PC-9 (cell line): ENCODE measurements at regions not wholly inside any gene's neighbourhood (a gene's known extent, or its start where the extent isn't known, plus 50 kb on each side); places are given as distances from the start of the nearest gene placed in this dataset.

Source experiments
- BruUV-seq: library from RNA; stranded (reverse); fragments of 400-500 nt; replicated peaks from 2 replicates; lab custom pipeline; 2021; lab: Mats Ljungman, UMichigan
- CTCF ChIA-PET: fragments of 300-600 bp; sonication (Branson Sonifier 250); formaldehyde crosslinking; loops from one replicate; lab custom pipeline; 2022; ENCODE audit warnings: antibody characterized with exemption; lab: Charles Lee
- POLR2A ChIA-PET: fragments of 300-600 bp; sonication (Branson Sonifier 250); formaldehyde crosslinking; loops from one replicate; lab custom pipeline; 2022; ENCODE audit warnings: antibody characterized with exemption; ENCODE audit not compliant: unreplicated experiment; lab: Charles Lee
- DNase-seq, 2 experiments: peaks; one replicate each; pipeline versions ENCODE4 v3.0.0 to v3.0.0-alpha.2; 2015 to 2022; ENCODE audit warnings: mixed read lengths in 1 of 2
- H2AFZ ChIP-seq: fragments of 200-600 bp; sonication (generic); 2 replicates; pipeline ENCODE4 v1.8.1; 2017; ENCODE audit warnings: antibody characterized with exemption
- H3F3A ChIP-seq: fragments of 200-600 bp; sonication (generic); 2 replicates; pipeline ENCODE4 v1.8.1; 2017; ENCODE audit warnings: antibody characterized with exemption, mild to moderate bottlenecking, low read depth; ENCODE audit not compliant: insufficient read depth
- H3K27ac ChIP-seq: fragments of 200-600 bp; sonication (generic); 2 replicates; pipeline ENCODE4 v1.6.1; 2016; ENCODE audit warnings: mixed run types
- H3K27me3 ChIP-seq: fragments of 200-600 bp; sonication (generic); 2 replicates; pipeline ENCODE4 v1.6.1; 2016; ENCODE audit warnings: low read depth, mixed run types; ENCODE audit not compliant: insufficient read depth
- H3K36me3 ChIP-seq: fragments of 200-600 bp; sonication (generic); 2 replicates; pipeline ENCODE4 v1.6.1; 2016; ENCODE audit warnings: low read depth, mixed run types
- H3K4me1 ChIP-seq: fragments of 200-600 bp; sonication (generic); replicated peaks from 2 replicates; pipeline ENCODE4 v1.6.1; 2016; ENCODE audit warnings: mixed run types; ENCODE audit not compliant: insufficient read depth
- H3K4me2 ChIP-seq: fragments of 200-600 bp; sonication (generic); 2 replicates; pipeline ENCODE4 v1.6.1; 2017; ENCODE audit warnings: mixed run types
- H3K4me3 ChIP-seq: fragments of 200-600 bp; sonication (generic); 2 replicates; pipeline ENCODE4 v1.6.1; 2016; ENCODE audit warnings: mixed run types
- H3K79me2 ChIP-seq: fragments of 200-600 bp; sonication (generic); 2 replicates; pipeline ENCODE4 v1.6.1; 2017; ENCODE audit warnings: low read depth, mixed run types
- H3K9me2 ChIP-seq: fragments of 200-600 bp; sonication (generic); 2 replicates; pipeline ENCODE4 v1.8.1; 2017; ENCODE audit warnings: mild to moderate bottlenecking; ENCODE audit not compliant: insufficient read depth
- H3K9me3 ChIP-seq: fragments of 200-600 bp; sonication (generic); 2 replicates; pipeline ENCODE4 v1.8.1; 2016; ENCODE audit warnings: low read depth; ENCODE audit not compliant: insufficient read depth
- H4K20me1 ChIP-seq: fragments of 200-600 bp; sonication (generic); 2 replicates; pipeline ENCODE4 v1.8.1; 2017; ENCODE audit not compliant: insufficient read depth
- CTCF ChIP-seq: fragments of 200-600 bp; sonication (generic); conservative IDR thresholded peaks from 2 replicates; pipeline ENCODE4 v1.6.1; 2017; ENCODE audit warnings: mixed run types, antibody characterized with exemption, mild to moderate bottlenecking, moderate library complexity
- EZH2 ChIP-seq: fragments of 200-600 bp; sonication (generic); IDR thresholded peaks from 2 replicates; pipeline ENCODE4 v1.8.0; 2017; ENCODE audit warnings: antibody characterized with exemption, low read depth
- intact Hi-C: fragments of 100-400 bp; cut with micrococcal nuclease; formaldehyde crosslinking; loops from one replicate; pipeline ENCODE4 v1.10.0; 2022; ENCODE audit not compliant: unreplicated experiment

- ChIA-PET CTCF (no interaction called here), POLR2A (no interaction called here)
- Histone ChIP-seq H3F3A (no peaks in the 10 kb centered on the region), H3K27ac (no peak overlapping the region), H3K9me2 (no peaks in the 10 kb centered on the region), H3K4me1 (no peaks in the 10 kb centered on the region), H4K20me1 (no peaks in the 10 kb centered on the region), H3K27me3 (no peaks in the 10 kb centered on the region), H3K36me3 (no peaks in the 10 kb centered on the region), H3K4me2 (no peak overlapping the region), H3K9me3 (no peaks in the 10 kb centered on the region), H3K79me2 (no peaks in the 10 kb centered on the region), H2AFZ (no peak overlapping the region), H3K4me3 (no peak overlapping the region)
- DNase-seq = no peak
- intact Hi-C loops = no loop called here
- TF ChIP-seq CTCF (no peak), EZH2 (no peak)
- BruUV-seq = no TSS peak
These were observed 131.4 kb downstream of the BAMBI start for GRCh38 chr10:28808693-28809092.

GRCh38 chr10:28810057-28810870, 132.9 kb downstream of the BAMBI start:
- no peak for DNase-seq
- H2AFZ ChIP-seq = no peak overlapping the region
- TF ChIP-seq EZH2 = no peak
- no peak for TF ChIP-seq CTCF
- no peak overlapping the region for H3K4me3 ChIP-seq
- no peaks in the 10 kb centered on the region for H4K20me1 ChIP-seq
- H3K27me3 ChIP-seq = no peaks in the 10 kb centered on the region
- POLR2A ChIA-PET = no interaction called here
- H3K79me2 ChIP-seq = no peaks in the 10 kb centered on the region
- no peaks in the 10 kb centered on the region for H3K36me3 ChIP-seq
- H3K4me2 ChIP-seq = no peak overlapping the region
- no peak overlapping the region for H3K27ac ChIP-seq
- intact Hi-C loops = loop anchor here (10.0 kb wide), 1 partner anchor 135 kb away; the partner anchor contains the start of gene BAMBI
- no peaks in the 10 kb centered on the region for H3F3A ChIP-seq
- H3K4me1 ChIP-seq = no peaks in the 10 kb centered on the region
- H3K9me2 ChIP-seq = no peaks in the 10 kb centered on the region
- CTCF ChIA-PET = no interaction called here
- no TSS peak for BruUV-seq
- H3K9me3 ChIP-seq = no peaks in the 10 kb centered on the region

- H3K4me3 ChIP-seq = no peak overlapping the region
- H3K79me2 ChIP-seq = no peaks in the 10 kb centered on the region
- no peaks in the 10 kb centered on the region for H3K9me2 ChIP-seq
- CTCF ChIA-PET = no interaction called here
- no peak for DNase-seq
- POLR2A ChIA-PET = no interaction called here
- BruUV-seq = no TSS peak
- H3K9me3 ChIP-seq = no peaks in the 10 kb centered on the region
- no peaks in the 10 kb centered on the region for H3K27me3 ChIP-seq
- H3K36me3 ChIP-seq = no peaks in the 10 kb centered on the region
- H4K20me1 ChIP-seq = no peaks in the 10 kb centered on the region
- no peak overlapping the region for H3K27ac ChIP-seq
- no peaks in the 10 kb centered on the region for H3F3A ChIP-seq
- no peaks in the 10 kb centered on the region for H3K4me1 ChIP-seq
- intact Hi-C loops = loop anchor here (10.0 kb wide), 1 partner anchor 137 kb away; the partner anchor contains the start of gene BAMBI
- no peak overlapping the region for H3K4me2 ChIP-seq
- TF ChIP-seq CTCF (no peak), EZH2 (no peak)
- no peak overlapping the region for H2AFZ ChIP-seq
These were observed 134.5 kb downstream of the BAMBI start for GRCh38 chr10:28811639-28812349.
